IMR-90 (cell line): ENCODE measurements at regions not wholly inside any gene's neighbourhood (a gene's known extent, or its start where the extent isn't known, plus 50 kb on each side); places are given as distances from the start of the nearest gene placed in this dataset.

ENCODE experiments used
- ATAC-seq: fragments of 200-7000 bp; cut with Tn5 transposase; 2 replicates; pipeline ENCODE4 v1.9.1; 2020; ENCODE audit warnings: low read depth, mild to moderate bottlenecking, moderate library complexity
- BruUV-seq: library from RNA; stranded (reverse); fragments of 400-500 nt; replicated peaks from 2 replicates; lab custom pipeline; 2021; lab: Mats Ljungman, UMichigan
- CTCF ChIA-PET: fragments of 300-600 bp; formaldehyde crosslinking; extraction: SDS; loops from one replicate; lab custom pipeline; 2021; ENCODE audit warnings: antibody characterized with exemption; lab: Yijun Ruan, JAX
- POLR2A ChIA-PET: fragments of 300-600 bp; sonication (Branson Sonifier 250); formaldehyde crosslinking; loops from one replicate; lab custom pipeline; 2022; ENCODE audit warnings: antibody characterized with exemption; ENCODE audit not compliant: unreplicated experiment; lab: Charles Lee
- DNase-seq: peaks from one replicate; pipeline ENCODE4 v3.0.0; 2013
- H2AFZ ChIP-seq: replicated peaks from 2 replicates; pipeline ENCODE3; 2013; ENCODE audit warnings: low read length, mild to moderate bottlenecking; ENCODE audit not compliant: poor library complexity
- H2AK5ac ChIP-seq: 2 replicates; pipeline ENCODE4 v1.6.1; 2013; ENCODE audit warnings: low read depth, low read length, inconsistent platforms
- H2AK9ac ChIP-seq: replicated peaks from 2 replicates; pipeline ENCODE3; 2013; ENCODE audit warnings: mild to moderate bottlenecking, low read depth, low read length, moderate library complexity; ENCODE audit not compliant: poor library complexity
- H2BK120ac ChIP-seq: 2 replicates; pipeline ENCODE4 v1.6.1; 2013; ENCODE audit warnings: low read depth, low read length, inconsistent platforms
- H2BK15ac ChIP-seq: 3 replicates; pipeline ENCODE4 v1.6.1; 2013; ENCODE audit warnings: low read depth, low read length, inconsistent platforms
- H2BK20ac ChIP-seq: 2 replicates; pipeline ENCODE4 v1.6.1; 2013; ENCODE audit warnings: low read depth, mild to moderate bottlenecking, inconsistent platforms, low read length, moderate library complexity
- H2BK5ac ChIP-seq: 2 replicates; pipeline ENCODE4 v1.6.1; 2013; ENCODE audit warnings: mild to moderate bottlenecking, low read depth, low read length, inconsistent platforms; ENCODE audit not compliant: poor library complexity, severe bottlenecking
- H3K14ac ChIP-seq: replicated peaks from 2 replicates; pipeline ENCODE4 v1.6.1; 2013; ENCODE audit warnings: low read depth, low read length, inconsistent platforms
- H3K18ac ChIP-seq: 2 replicates; pipeline ENCODE4 v1.6.1; 2013; ENCODE audit warnings: low read depth, low read length, control low read depth
- H3K23ac ChIP-seq: 2 replicates; pipeline ENCODE4 v1.6.1; 2013; ENCODE audit warnings: low read depth, low read length, inconsistent platforms
- H3K27ac ChIP-seq: 2 replicates; pipeline ENCODE4 v1.5.1; 2013; ENCODE audit warnings: mild to moderate bottlenecking, control low read depth, low read length; ENCODE audit not compliant: insufficient read depth
- H3K27me3 ChIP-seq: 2 replicates; pipeline ENCODE4 v1.6.1; 2013; ENCODE audit warnings: low read length; ENCODE audit not compliant: control insufficient read depth, insufficient read depth
- H3K36me3 ChIP-seq: 2 replicates; pipeline ENCODE4 v1.6.1; 2013; ENCODE audit warnings: low read length, mixed read lengths; ENCODE audit not compliant: control insufficient read depth, insufficient read depth
- H3K4ac ChIP-seq: 2 replicates; pipeline ENCODE4 v1.6.1; 2013; ENCODE audit warnings: low read depth, low read length, inconsistent platforms
- H3K4me1 ChIP-seq: 2 replicates; pipeline ENCODE4 v1.6.1; 2013; ENCODE audit warnings: low read length, mixed read lengths; ENCODE audit not compliant: control insufficient read depth, insufficient read depth
- H3K4me2 ChIP-seq: 2 replicates; pipeline ENCODE4 v1.6.1; 2013; ENCODE audit warnings: low read depth, mild to moderate bottlenecking, control low read depth, low read length, moderate library complexity
- H3K4me3 ChIP-seq: 2 replicates; pipeline ENCODE4 v1.5.1; 2013; ENCODE audit warnings: low read depth, mild to moderate bottlenecking, control low read depth, low read length, moderate library complexity; ENCODE audit not compliant: insufficient read depth
- H3K56ac ChIP-seq: 2 replicates; pipeline ENCODE4 v1.6.1; 2013; ENCODE audit warnings: low read length, inconsistent platforms; ENCODE audit not compliant: insufficient read depth; ENCODE audit errors: extremely low read depth
- H3K79me1 ChIP-seq, 2 experiments: 2 replicates each; pipeline ENCODE4 v1.6.1; 2013; ENCODE audit warnings: low read length in 2 of 2, inconsistent platforms in 1 of 2, low read depth in 1 of 2
- H3K9ac ChIP-seq: 2 replicates; pipeline ENCODE4 v1.6.1; 2013; ENCODE audit warnings: low read depth, low read length, control low read depth
- H3K9me1 ChIP-seq: 2 replicates; pipeline ENCODE4 v1.6.1; 2013; ENCODE audit warnings: low read length, inconsistent platforms; ENCODE audit not compliant: insufficient read depth
- H3K9me3 ChIP-seq: 2 replicates; pipeline ENCODE4 v1.6.1; 2013; ENCODE audit warnings: low read length; ENCODE audit not compliant: control insufficient read depth, insufficient read depth
- H4K20me1 ChIP-seq: 2 replicates; pipeline ENCODE4 v1.6.1; 2013; ENCODE audit warnings: low read length, inconsistent platforms; ENCODE audit not compliant: insufficient read depth
- H4K5ac ChIP-seq: 2 replicates; pipeline ENCODE4 v1.6.1; 2013; ENCODE audit warnings: mild to moderate bottlenecking, low read depth, low read length, control low read depth
- H4K8ac ChIP-seq, 2 experiments: 2 replicates each; pipeline ENCODE4 v1.6.1; 2013; ENCODE audit warnings: low read depth in 2 of 2, low read length in 2 of 2, control low read depth in 1 of 2, inconsistent platforms in 1 of 2
- H4K91ac ChIP-seq: 2 replicates; pipeline ENCODE4 v1.6.1; 2013; ENCODE audit warnings: low read depth, low read length, inconsistent platforms; ENCODE audit not compliant: insufficient read depth
- BHLHE40 ChIP-seq: fragments of 150-350 bp; IDR thresholded peaks from 2 replicates; pipeline ENCODE4 v1.6.1; 2016; ENCODE audit warnings: mild to moderate bottlenecking, low read depth, low read length
- MAFK ChIP-seq: IDR thresholded peaks from 2 replicates; pipeline ENCODE4 v1.6.1; 2012; ENCODE audit warnings: low read depth, low read length, improper control_type of control experiment
- POLR2A ChIP-seq: IDR thresholded peaks from 2 replicates; pipeline ENCODE4 v1.6.1; 2012; ENCODE audit warnings: mild to moderate bottlenecking, low read depth, low read length
- RAD21 ChIP-seq: IDR thresholded peaks from 2 replicates; pipeline ENCODE4 v1.6.1; 2012; ENCODE audit warnings: low read length, improper control_type of control experiment
- RCOR1 ChIP-seq: IDR thresholded peaks from 2 replicates; pipeline ENCODE4 v1.6.1; 2012; ENCODE audit warnings: mild to moderate bottlenecking, low read length, improper control_type of control experiment; ENCODE audit not compliant: insufficient replicate concordance
- WGBS, 2 experiments: methylation state at CpG; one replicate each; pipeline versions ENCODE4 v1.1.5 to v1.1.7; 2013; ENCODE audit warnings: missing lambda C conversion rate in 2 of 2; ENCODE audit not compliant: insufficient read length in 1 of 2; ENCODE audit errors: extremely low coverage in 2 of 2; 5-methylcytosine and 5-hydroxymethylcytosine counted together
- dilution Hi-C: fragments of 300-500 bp; cut with HindIII; formaldehyde crosslinking; loops from one replicate; pipeline ENCODE4 v1.14.3; 2018; ENCODE audit warnings: low sequenced_read_pairs; ENCODE audit not compliant: unreplicated experiment
- in situ Hi-C: fragments of 300-500 bp; cut with MboI; formaldehyde crosslinking; loops from 3 replicates; pipeline ENCODE4 v1.14.3; 2019; ENCODE audit warnings: low sequenced_read_pairs, inconsistent platforms, mixed read lengths
- intact Hi-C: fragments of 100-400 bp; cut with micrococcal nuclease; formaldehyde crosslinking; loops from 2 replicates; pipeline ENCODE4 v1.10.0; 2022

GRCh38 chr4:75422998-75423397, 91.2 kb downstream of the RCHY1 start:
- Histone ChIP-seq H3K14ac (no peak overlapping the region), H3K56ac (no peak overlapping the region), H2BK15ac (no peak overlapping the region), H2BK120ac (no peak overlapping the region), H4K20me1 (no peaks in the 10 kb centered on the region), H4K5ac (no peak overlapping the region), H3K79me1 (no peaks in the 10 kb centered on the region), H3K23ac (no peak overlapping the region), H3K27ac (no peak overlapping the region), H2BK20ac (no peak overlapping the region), H2AK9ac (no peak overlapping the region), H3K9ac (no peak overlapping the region), H2AFZ (no peak overlapping the region), H2BK5ac (no peak overlapping the region), H3K27me3 (no peaks in the 10 kb centered on the region), H3K4me1 (no peaks in the 10 kb centered on the region), H3K18ac (no peak overlapping the region), H3K9me1 (no peaks in the 10 kb centered on the region), H3K9me3 (no peaks in the 10 kb centered on the region), H3K4me2 (no peak overlapping the region), H4K91ac (no peak overlapping the region), H2AK5ac (no peak overlapping the region), H3K4me3 (no peak overlapping the region), H4K8ac (no peak overlapping the region), H3K36me3 (no peaks in the 10 kb centered on the region), H3K4ac (no peak overlapping the region)
- POLR2A ChIA-PET, result no interaction called here
- in situ Hi-C loops, result no loop called here
- intact Hi-C loops, result no loop called here
- BruUV-seq, result no TSS peak
- no peak for DNase-seq
- no peak for ATAC-seq
- TF ChIP-seq RAD21, result no peak
- no peak for TF ChIP-seq BHLHE40
- peak; percentile 88 for TF ChIP-seq MAFK
- TF ChIP-seq POLR2A, result no peak
- TF ChIP-seq RCOR1, result no peak
- CTCF ChIA-PET, result no interaction called here
- dilution Hi-C loops, result no loop called here
- WGBS, 2 experiments, result no CpG with 5 or more reads among the region's 1 CpG
